GM21529 (cell line): ENCODE measurements at regions not wholly inside any gene's neighbourhood (a gene's known extent, or its start where the extent isn't known, plus 50 kb on each side); places are given as distances from the start of the nearest gene placed in this dataset.
"Not testable (repeated sequence)": the region's sequence is repeated elsewhere in the genome, so short reads cannot be mapped to it uniquely, and the experiment has no call there.

Experiments
- ATAC-seq: cut with Tn5 transposase; IDR thresholded peaks from one replicate; pipeline ENCODE4 v1.9.1; 2021; ENCODE audit not compliant: unreplicated experiment

GRCh38 chr9:30774326-30774725 is 1610.1 kb upstream of the ACO1 start:
- no peak for ATAC-seq

DNA sequence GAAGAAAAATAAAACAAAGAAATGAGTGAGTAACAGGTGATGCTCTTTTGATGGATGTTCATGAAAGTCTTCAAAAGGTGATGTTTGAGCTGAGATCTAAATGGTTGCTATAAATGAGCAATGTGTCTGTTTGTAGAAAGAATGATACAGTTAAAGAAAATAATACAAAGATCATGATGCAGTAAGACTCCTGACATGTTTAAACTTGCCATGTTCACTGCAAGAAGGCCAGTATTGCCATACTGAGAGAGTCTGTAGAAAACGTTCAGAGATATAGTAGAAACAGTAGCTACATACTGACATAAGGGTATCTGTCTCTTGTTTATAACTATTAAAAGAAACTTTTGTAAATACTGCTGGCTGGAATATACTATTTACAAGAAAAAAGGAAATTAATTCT is 1609.2 kb upstream of the ACO1 start:
- no peak for ATAC-seq

DNA sequence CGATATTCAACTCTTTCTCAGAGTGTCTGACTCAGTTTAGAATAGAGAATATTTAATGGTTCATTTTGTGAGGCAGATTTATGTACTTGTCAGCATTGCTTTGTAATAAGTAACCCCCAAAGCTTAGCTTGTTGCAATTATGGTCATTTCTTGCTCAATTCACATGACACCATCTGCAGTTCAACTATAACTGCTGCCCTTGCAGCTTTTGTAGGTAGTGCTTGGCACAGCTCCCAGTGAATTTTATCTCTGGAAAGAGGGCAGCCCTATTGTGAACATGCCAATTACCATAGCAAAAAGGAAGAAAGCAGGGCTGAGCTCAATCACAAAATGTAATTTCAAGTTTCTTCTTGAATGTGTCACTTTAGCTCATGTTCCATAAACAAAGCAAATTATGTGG is 1587.7 kb upstream of the ACO1 start:
- ATAC-seq, result no peak

GRCh38 chr9:30799527-30800101 is 1584.8 kb upstream of the ACO1 start:
- no peak for ATAC-seq

GRCh38 chr9:30800421-30800820 is 1584.0 kb upstream of the ACO1 start:
- ATAC-seq, result no peak

- no peak for ATAC-seq
These were observed 1571.6 kb upstream of the ACO1 start for GRCh38 chr9:30812821-30813220.

GRCh38 chr9:30815585-30815984 is 1568.9 kb upstream of the ACO1 start:
- ATAC-seq, result no peak

DNA sequence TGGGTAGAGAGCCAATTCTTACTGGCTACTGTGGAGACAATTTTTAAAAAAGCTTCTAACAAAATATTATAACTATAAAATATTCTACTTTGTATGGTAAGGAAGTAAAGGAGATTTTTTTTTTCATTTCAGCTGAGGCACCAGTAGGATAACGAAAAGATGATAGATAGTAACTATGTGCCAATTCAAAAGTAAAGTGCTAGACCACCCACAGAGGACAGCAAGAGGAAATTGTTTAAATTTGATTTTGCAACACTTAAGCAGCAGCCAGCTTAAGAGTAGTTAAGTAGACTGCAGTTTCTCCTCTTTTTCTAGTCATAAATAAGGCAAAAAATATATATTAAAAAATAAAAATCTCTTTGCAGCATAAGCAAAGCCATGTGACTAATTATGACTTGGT is 1539.3 kb upstream of the ACO1 start:
- ATAC-seq, result no peak

DNA sequence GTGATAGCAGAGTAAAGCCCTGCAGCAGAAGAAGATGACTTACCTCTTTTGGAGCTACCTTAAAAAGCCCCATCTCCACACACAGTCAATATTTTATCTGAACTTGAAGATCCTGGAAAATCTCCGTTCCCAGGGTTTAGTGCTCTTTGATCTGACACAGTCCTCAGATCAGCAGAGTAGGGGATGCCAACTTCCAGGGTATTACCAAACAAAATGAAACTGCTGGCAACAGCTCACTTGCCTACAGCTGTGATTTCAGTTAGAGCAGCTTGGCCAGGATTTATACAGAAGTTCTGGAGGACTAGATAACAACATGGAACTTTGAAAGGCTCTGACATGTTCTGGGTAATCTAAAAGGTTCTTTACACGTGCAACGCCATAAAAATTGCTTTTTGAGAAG is 1537.8 kb upstream of the ACO1 start:
- no peak for ATAC-seq

- no peak for ATAC-seq
These were observed 1532.8 kb upstream of the ACO1 start for GRCh38 chr9:30851600-30851999.

- no peak for ATAC-seq
These were observed 1483.7 kb upstream of the ACO1 start for GRCh38 chr9:30900706-30901105.

DNA sequence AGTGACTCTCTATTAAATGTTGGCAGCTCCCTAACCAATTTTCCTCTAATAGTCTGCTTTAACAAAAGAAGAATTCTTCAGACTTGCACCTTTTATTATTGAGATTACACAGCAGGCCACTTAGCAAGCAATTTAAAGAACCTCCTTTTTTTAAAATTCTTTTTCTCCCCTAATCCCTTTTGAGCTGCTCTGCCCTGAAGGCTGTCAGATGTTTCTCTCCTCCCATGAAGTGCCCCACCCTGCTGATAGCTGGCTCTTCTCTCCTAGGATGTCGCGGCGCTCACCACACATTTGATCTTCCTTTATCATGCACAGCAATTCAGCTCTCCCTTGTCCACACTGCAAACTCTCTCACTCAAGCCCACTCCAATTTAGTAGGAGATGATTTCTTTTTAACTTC is 1471.1 kb upstream of the ACO1 start:
- no peak for ATAC-seq

- ATAC-seq, result no peak
These were observed 1469.0 kb upstream of the ACO1 start for GRCh38 chr9:30915451-30915850.

DNA sequence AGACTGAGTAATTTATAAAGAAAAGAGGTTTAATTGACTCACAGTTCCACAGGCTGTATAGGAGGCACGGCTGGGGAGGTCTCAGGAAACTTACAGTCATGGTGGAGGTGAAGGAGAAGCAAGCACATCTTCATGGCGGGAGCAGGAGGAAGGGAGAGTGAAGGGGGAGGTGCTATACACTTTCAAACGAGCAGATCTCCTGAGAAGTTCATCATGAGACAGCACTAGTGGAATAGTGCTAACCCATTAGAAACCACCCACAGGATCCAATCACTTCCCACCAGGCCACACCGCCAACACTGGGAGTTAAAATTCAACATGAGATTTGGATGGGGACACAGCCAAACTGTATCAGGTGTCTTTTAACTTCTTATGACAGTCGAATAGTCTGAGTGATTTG is 1459.3 kb upstream of the ACO1 start:
- ATAC-seq, result no peak

GRCh38 chr9:30925635-30926034 is 1458.8 kb upstream of the ACO1 start:
- ATAC-seq, result no peak

DNA sequence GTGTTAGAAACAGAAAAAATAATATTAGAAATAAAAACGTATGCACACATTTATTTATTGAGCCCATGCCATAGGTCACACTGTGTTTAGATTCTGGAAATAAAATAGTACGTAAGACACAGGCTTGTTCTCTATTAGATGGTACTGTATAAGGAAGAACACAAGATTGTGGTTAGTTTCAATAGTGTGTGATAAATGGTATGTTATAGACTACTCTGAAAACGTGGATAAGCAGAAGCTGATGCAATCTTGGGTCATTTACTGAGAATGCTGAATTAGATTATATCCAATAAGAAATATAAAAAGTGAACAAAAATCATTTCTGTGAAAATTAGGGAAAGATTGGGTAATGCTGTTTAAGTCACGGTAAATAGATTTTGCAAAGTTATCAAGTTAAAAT is 1456.4 kb upstream of the ACO1 start:
- ATAC-seq, result no peak

GRCh38 chr9:30932226-30932625 is 1452.2 kb upstream of the ACO1 start:
- ATAC-seq, result no peak

DNA sequence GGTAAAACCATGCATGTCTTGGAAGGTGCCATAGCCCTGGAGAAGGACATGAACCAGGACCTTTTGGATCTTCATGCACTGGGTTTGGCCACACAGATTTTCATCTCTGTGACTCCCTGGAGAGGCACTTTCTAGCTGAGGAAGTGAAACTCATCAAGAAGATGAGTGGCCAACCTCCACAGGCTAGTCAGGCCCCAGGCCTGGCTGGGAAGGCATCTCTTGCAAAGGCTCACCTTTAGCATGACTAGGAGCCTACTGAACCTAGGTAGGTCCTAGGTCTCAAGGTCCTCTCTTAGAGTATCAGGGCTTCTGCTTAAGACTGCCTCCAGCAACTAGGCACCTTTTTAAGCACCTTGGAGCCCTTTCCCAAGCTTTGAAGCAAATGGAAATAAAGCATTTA is 1448.7 kb upstream of the ACO1 start:
- no peak for ATAC-seq

GRCh38 chr9:30937106-30937505 is 1447.3 kb upstream of the ACO1 start:
- no peak for ATAC-seq

DNA sequence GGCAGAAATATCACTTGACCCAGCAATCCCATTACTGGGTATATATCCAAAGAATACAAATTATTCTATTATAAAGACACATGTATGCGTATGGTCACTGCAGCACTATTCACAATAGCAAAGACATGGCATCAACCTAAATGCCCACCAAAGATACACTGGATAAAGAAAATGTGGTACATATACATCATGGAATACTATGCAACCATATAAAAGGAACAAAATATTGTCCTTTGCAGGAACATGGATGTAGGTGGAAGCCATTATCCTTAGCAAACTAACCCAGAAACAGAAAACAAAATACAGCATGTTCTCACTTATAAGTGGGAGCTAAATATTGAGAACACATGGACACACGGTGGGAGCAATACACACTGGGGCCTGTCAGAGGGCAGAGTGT is 1441.6 kb upstream of the ACO1 start:
- not testable (repeated sequence) for ATAC-seq

GRCh38 chr9:30943446-30944224 is 1440.8 kb upstream of the ACO1 start:
- ATAC-seq, result no peak

DNA sequence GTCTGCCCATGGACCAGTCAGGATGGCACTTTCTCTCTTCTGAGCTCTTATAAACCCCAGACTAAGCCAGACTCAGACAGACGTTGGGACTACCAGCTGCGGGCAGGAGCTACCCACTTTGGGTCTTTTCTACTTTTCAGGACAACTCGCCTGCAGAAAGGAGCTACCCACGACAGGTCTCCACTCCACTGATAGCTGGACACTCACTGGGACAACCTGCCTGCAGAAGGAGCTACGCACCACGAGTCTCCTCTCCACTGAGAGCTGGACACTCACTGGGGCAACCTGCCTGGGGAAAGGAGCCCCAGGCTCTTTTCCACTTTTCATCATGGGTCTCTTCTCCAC is 1440.2 kb upstream of the ACO1 start:
- ATAC-seq, result no peak

- no peak for ATAC-seq
These were observed 1439.6 kb upstream of the ACO1 start for GRCh38 chr9:30944741-30945280.
